ENCODE measurements at regions not wholly inside any gene's neighbourhood (a gene's known extent, or its start where the extent isn't known, plus 50 kb on each side); places are given as distances from the start of the nearest gene placed in this dataset.

GRCh38 chrX:4881277-4881676, 1167.8 kb upstream of the PRKX start:
- TF ChIP-seq CTCF (IDR thresholded peaks at IDR 0.05): no peak
- no peak for TF ChIP-seq POLR2A (IDR thresholded peaks at IDR 0.05)
- no peak for TF ChIP-seq EP300 (IDR thresholded peaks at IDR 0.05)

Data from sigmoid colon (tissue), 4 donors.